ENCODE measurements at regions not wholly inside any gene's neighbourhood (a gene's known extent, or its start where the extent isn't known, plus 50 kb on each side); places are given as distances from the start of the nearest gene placed in this dataset.
"Not testable (repeated sequence)": the region's sequence is repeated elsewhere in the genome, so short reads cannot be mapped to it uniquely, and the experiment has no call there.

- Mint-ChIP-seq H3K4me1 (ENCODE audit: low read depth) (no peaks in the 10 kb centered on the region), H3K9me3 (no peaks in the 10 kb centered on the region), H3K27ac (no peak overlapping the region), H3K36me3 (ENCODE audit: insufficient read depth in 2 of 2) (no peaks in the 10 kb centered on the region), H3K4me3 (no peak overlapping the region), H3K27me3 (ENCODE audit: low read depth) (no peaks in the 10 kb centered on the region)
- ATAC-seq (replicated peaks in 1 of 2) (no peak), DNase-seq (no peak)
Observed at GRCh38 chr1:157356601-157357000, 195.7 kb downstream of the FCRL5 start.

GRCh38 chr1:157353546-157353945 is 198.8 kb downstream of the FCRL5 start:
- DNase-seq (no peak), ATAC-seq (replicated peaks in 1 of 2) (no peak)
- Mint-ChIP-seq H3K4me3 (no peak overlapping the region), H3K27ac (no peak overlapping the region), H3K36me3 (ENCODE audit: insufficient read depth in 2 of 2) (no peaks in the 10 kb centered on the region), H3K4me1 (ENCODE audit: low read depth) (no peaks in the 10 kb centered on the region), H3K27me3 (ENCODE audit: low read depth) (peaks cover 7% of the 10 kb centered on the region), H3K9me3 (peaks cover 0 to 4% of the 10 kb centered on the region in 2 donors)

GRCh38 chr1:157352817-157353408 is 199.4 kb downstream of the FCRL5 start:
- DNase-seq (no peak), ATAC-seq (replicated peaks in 1 of 2) (no peak)
- Mint-ChIP-seq H3K27ac (no peak overlapping the region), H3K36me3 (ENCODE audit: insufficient read depth in 2 of 2) (no peaks in the 10 kb centered on the region), H3K9me3 (peaks cover 0 to 4% of the 10 kb centered on the region in 2 donors), H3K4me3 (no peak overlapping the region), H3K27me3 (ENCODE audit: low read depth) (peaks cover 10% of the 10 kb centered on the region), H3K4me1 (ENCODE audit: low read depth) (no peaks in the 10 kb centered on the region)

GRCh38 chr1:157352216-157352615 is 200.1 kb downstream of the FCRL5 start:
- no peak overlapping the region for H3K27ac Mint-ChIP-seq
- no peak for ATAC-seq (replicated peaks in 1 of 2)
- peaks cover 0 to 4% of the 10 kb centered on the region in 2 donors for H3K9me3 Mint-ChIP-seq
- H3K27me3 Mint-ChIP-seq (ENCODE audit: low read depth): peaks cover 11% of the 10 kb centered on the region
- no peak for DNase-seq
- no peaks in the 10 kb centered on the region for H3K36me3 Mint-ChIP-seq (ENCODE audit: insufficient read depth in 2 of 2)
- no peaks in the 10 kb centered on the region for H3K4me1 Mint-ChIP-seq (ENCODE audit: low read depth)
- no peak overlapping the region for H3K4me3 Mint-ChIP-seq

- not testable (repeated sequence) for H3K36me3 Mint-ChIP-seq (ENCODE audit: insufficient read depth in 2 of 2); H3K4me3 Mint-ChIP-seq; H3K9me3 Mint-ChIP-seq; DNase-seq; H3K4me1 Mint-ChIP-seq (ENCODE audit: low read depth); ATAC-seq (replicated peaks in 1 of 2); H3K27ac Mint-ChIP-seq
- peaks cover 15% of the 10 kb centered on the region for H3K27me3 Mint-ChIP-seq (ENCODE audit: low read depth)
Observed at GRCh38 chr1:157351800-157352199, 200.5 kb downstream of the FCRL5 start.

GRCh38 chr1:157348538-157349480 is 203.5 kb downstream of the FCRL5 start:
- Mint-ChIP-seq H3K27ac (no peak overlapping the region), H3K27me3 (ENCODE audit: low read depth) (peaks cover 34% of the 10 kb centered on the region), H3K4me1 (ENCODE audit: low read depth) (no peaks in the 10 kb centered on the region), H3K9me3 (peaks cover 4 to 13% of the 10 kb centered on the region in 2 donors), H3K4me3 (no peak overlapping the region), H3K36me3 (ENCODE audit: insufficient read depth in 2 of 2) (peaks cover 0 to 3% of the 10 kb centered on the region in 2 donors)
- DNase-seq (no peak), ATAC-seq (replicated peaks in 1 of 2) (no peak)

- peaks cover 0 to 3% of the 10 kb centered on the region in 2 donors for H3K36me3 Mint-ChIP-seq (ENCODE audit: insufficient read depth in 2 of 2)
- peaks cover 34% of the 10 kb centered on the region for H3K27me3 Mint-ChIP-seq (ENCODE audit: low read depth)
- no peak for DNase-seq
- no peaks in the 10 kb centered on the region for H3K4me1 Mint-ChIP-seq (ENCODE audit: low read depth)
- no peak overlapping the region for H3K27ac Mint-ChIP-seq
- no peak overlapping the region for H3K4me3 Mint-ChIP-seq
- no peak for ATAC-seq (replicated peaks in 1 of 2)
- peaks cover 4 to 13% of the 10 kb centered on the region in 2 donors for H3K9me3 Mint-ChIP-seq
Observed at GRCh38 chr1:157347506-157347905, 204.8 kb downstream of the FCRL5 start.

GRCh38 chr1:157337785-157338184 is 199.6 kb upstream of the ETV3 start:
- not testable (repeated sequence) for H3K9me3 Mint-ChIP-seq; H3K4me3 Mint-ChIP-seq; H3K36me3 Mint-ChIP-seq (ENCODE audit: insufficient read depth in 2 of 2); ATAC-seq (replicated peaks in 1 of 2); H3K27ac Mint-ChIP-seq; DNase-seq; H3K4me1 Mint-ChIP-seq (ENCODE audit: low read depth)
- H3K27me3 Mint-ChIP-seq (ENCODE audit: low read depth): peaks cover 30% of the 10 kb centered on the region

- no peak overlapping the region for H3K4me3 Mint-ChIP-seq
- peaks cover 34% of the 10 kb centered on the region for H3K27me3 Mint-ChIP-seq (ENCODE audit: low read depth)
- H3K36me3 Mint-ChIP-seq (ENCODE audit: insufficient read depth in 2 of 2): no peaks in the 10 kb centered on the region
- DNase-seq (no peak), ATAC-seq (replicated peaks in 1 of 2) (no peak)
- no peak overlapping the region for H3K27ac Mint-ChIP-seq
- no peaks in the 10 kb centered on the region for H3K4me1 Mint-ChIP-seq (ENCODE audit: low read depth)
- H3K9me3 Mint-ChIP-seq: peaks cover 0 to 6% of the 10 kb centered on the region in 2 donors
Observed at GRCh38 chr1:157335056-157335455, 196.9 kb upstream of the ETV3 start.

GRCh38 chr1:157334041-157334440 is 195.8 kb upstream of the ETV3 start:
- Mint-ChIP-seq H3K4me3 (no peak overlapping the region), H3K36me3 (ENCODE audit: insufficient read depth in 2 of 2) (no peaks in the 10 kb centered on the region), H3K4me1 (ENCODE audit: low read depth) (no peaks in the 10 kb centered on the region), H3K27me3 (ENCODE audit: low read depth) (peaks cover 37% of the 10 kb centered on the region), H3K27ac (no peak overlapping the region), H3K9me3 (peaks cover 0 to 4% of the 10 kb centered on the region in 2 donors)
- DNase-seq: no peak
- ATAC-seq (replicated peaks in 1 of 2): no peak

GRCh38 chr1:157330177-157330576 is 192.0 kb upstream of the ETV3 start:
- DNase-seq; ATAC-seq (replicated peaks in 1 of 2); H3K27ac Mint-ChIP-seq; H3K4me1 Mint-ChIP-seq (ENCODE audit: low read depth); H3K9me3 Mint-ChIP-seq; H3K36me3 Mint-ChIP-seq (ENCODE audit: insufficient read depth in 2 of 2); H3K4me3 Mint-ChIP-seq: not testable (repeated sequence)
- H3K27me3 Mint-ChIP-seq (ENCODE audit: low read depth): peaks cover 20% of the 10 kb centered on the region

GRCh38 chr1:157328120-157328519 is 189.9 kb upstream of the ETV3 start:
- H3K9me3 Mint-ChIP-seq; H3K36me3 Mint-ChIP-seq (ENCODE audit: insufficient read depth in 2 of 2); H3K4me3 Mint-ChIP-seq; H3K4me1 Mint-ChIP-seq (ENCODE audit: low read depth); H3K27me3 Mint-ChIP-seq (ENCODE audit: low read depth); DNase-seq; H3K27ac Mint-ChIP-seq; ATAC-seq (replicated peaks in 1 of 2): not testable (repeated sequence)

- H3K27me3 Mint-ChIP-seq (ENCODE audit: low read depth): peaks cover 7% of the 10 kb centered on the region
- peaks cover 0 to under 1% of the 10 kb centered on the region in 2 donors for H3K36me3 Mint-ChIP-seq (ENCODE audit: insufficient read depth in 2 of 2)
- no peak for ATAC-seq (replicated peaks in 1 of 2)
- H3K27ac Mint-ChIP-seq: no peak overlapping the region
- H3K4me1 Mint-ChIP-seq (ENCODE audit: low read depth): no peaks in the 10 kb centered on the region
- peaks cover 0 to 4% of the 10 kb centered on the region in 2 donors for H3K9me3 Mint-ChIP-seq
- DNase-seq: no peak
- no peak overlapping the region for H3K4me3 Mint-ChIP-seq
Observed at GRCh38 chr1:157326173-157326859, 188.1 kb upstream of the ETV3 start.
